ENCODE measurements at regions not wholly inside any gene's neighbourhood (a gene's known extent, or its start where the extent isn't known, plus 50 kb on each side); places are given as distances from the start of the nearest gene placed in this dataset.

DNA sequence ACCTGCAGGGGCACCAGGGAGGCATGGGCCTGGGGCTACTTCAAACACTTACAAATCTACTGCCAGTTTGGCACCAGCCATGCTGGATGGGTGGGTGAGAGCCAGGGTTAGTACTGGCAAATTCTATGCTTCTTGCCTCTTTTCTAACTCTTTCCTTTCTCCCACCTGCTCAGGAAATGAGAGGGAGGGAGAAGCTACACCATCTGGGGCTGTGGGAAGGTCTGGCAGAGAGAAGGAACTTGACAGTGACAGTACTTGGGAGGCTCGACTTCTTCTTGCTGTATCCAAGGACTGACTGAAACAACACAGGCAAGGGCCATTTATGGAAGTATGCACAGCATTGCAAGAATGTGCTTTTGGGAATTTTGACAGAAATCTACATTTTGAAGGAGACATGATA, 149.6 kb upstream of the DYRK2 start:
- H3K4me3 ChIP-seq (ENCODE audit: low read depth, low read length), result no peak overlapping the region
- no peak overlapping the region for H3K9ac ChIP-seq (ENCODE audit: low read length)
- H3K9me3 ChIP-seq (ENCODE audit: control insufficient read depth, insufficient read depth, low read depth, low read length), result 0 out of 2 replicates have a peak, but pooled peaks cover 2% of the 10 kb centered on the region
- H3K36me3 ChIP-seq (ENCODE audit: control insufficient read depth, insufficient read depth, low read length), result no peaks in the 10 kb centered on the region
- H3K4me1 ChIP-seq (ENCODE audit: control insufficient read depth, insufficient read depth, low read length), result no peaks in the 10 kb centered on the region
- H3K27ac ChIP-seq (ENCODE audit: low read depth, low read length), result no peak overlapping the region
- no peaks in the 10 kb centered on the region for H3K27me3 ChIP-seq (ENCODE audit: control insufficient read depth, insufficient read depth, low read length)

DNA sequence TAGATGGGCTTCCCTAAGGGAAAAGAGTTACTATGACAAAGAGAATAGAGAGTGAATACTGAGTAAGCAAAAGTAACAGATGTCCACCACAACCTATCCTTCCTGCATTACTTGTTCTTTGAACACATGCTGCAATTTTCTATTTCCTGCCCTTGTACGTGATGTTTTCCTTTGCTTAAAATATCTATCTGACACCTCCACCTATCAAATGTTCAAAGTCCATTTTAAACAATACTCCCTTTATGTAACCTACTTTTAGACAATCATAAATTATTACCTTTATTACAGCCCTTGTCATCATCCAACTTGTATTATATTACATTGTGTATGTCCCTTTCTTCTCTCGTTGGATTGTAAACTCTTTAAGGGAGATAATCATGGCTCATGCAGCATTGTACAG, 147.2 kb upstream of the DYRK2 start:
- Histone ChIP-seq H3K4me1 (ENCODE audit: control insufficient read depth, insufficient read depth, low read length) (peaks cover 1% of the 10 kb centered on the region), H3K9ac (ENCODE audit: low read length) (no peak overlapping the region), H3K9me3 (ENCODE audit: control insufficient read depth, insufficient read depth, low read depth, low read length) (no peaks in the 10 kb centered on the region), H3K4me3 (ENCODE audit: low read depth, low read length) (no peak overlapping the region), H3K27ac (ENCODE audit: low read depth, low read length) (no peak overlapping the region), H3K27me3 (ENCODE audit: control insufficient read depth, insufficient read depth, low read length) (no peaks in the 10 kb centered on the region), H3K36me3 (ENCODE audit: control insufficient read depth, insufficient read depth, low read length) (no peaks in the 10 kb centered on the region)

DNA sequence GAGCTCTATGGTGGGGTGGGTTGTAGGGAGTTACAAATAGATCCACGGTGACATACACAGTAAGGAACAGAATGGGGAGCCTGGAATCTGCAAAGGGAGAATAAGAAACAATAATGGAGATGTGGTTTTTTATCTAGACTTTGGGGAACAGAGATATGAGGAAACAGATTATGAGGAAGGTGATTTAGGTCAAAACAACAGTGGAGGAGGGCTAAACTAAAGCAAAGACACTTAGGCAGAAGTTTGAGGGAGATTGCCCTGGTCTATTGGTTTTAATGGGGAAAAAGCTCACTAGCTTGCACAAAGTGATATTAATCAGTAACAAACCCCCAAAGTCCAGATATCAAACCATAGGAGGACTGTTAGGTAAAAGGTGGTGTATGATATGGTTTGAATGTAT, 144.5 kb upstream of the DYRK2 start:
- no peaks in the 10 kb centered on the region for H3K9me3 ChIP-seq (ENCODE audit: control insufficient read depth, insufficient read depth, low read depth, low read length)
- H3K27ac ChIP-seq (ENCODE audit: low read depth, low read length), result no peak overlapping the region
- no peak overlapping the region for H3K9ac ChIP-seq (ENCODE audit: low read length)
- H3K36me3 ChIP-seq (ENCODE audit: control insufficient read depth, insufficient read depth, low read length), result no peaks in the 10 kb centered on the region
- H3K4me3 ChIP-seq (ENCODE audit: low read depth, low read length), result no peak overlapping the region
- no peaks in the 10 kb centered on the region for H3K27me3 ChIP-seq (ENCODE audit: control insufficient read depth, insufficient read depth, low read length)
- peaks cover 12% of the 10 kb centered on the region for H3K4me1 ChIP-seq (ENCODE audit: control insufficient read depth, insufficient read depth, low read length)

DNA sequence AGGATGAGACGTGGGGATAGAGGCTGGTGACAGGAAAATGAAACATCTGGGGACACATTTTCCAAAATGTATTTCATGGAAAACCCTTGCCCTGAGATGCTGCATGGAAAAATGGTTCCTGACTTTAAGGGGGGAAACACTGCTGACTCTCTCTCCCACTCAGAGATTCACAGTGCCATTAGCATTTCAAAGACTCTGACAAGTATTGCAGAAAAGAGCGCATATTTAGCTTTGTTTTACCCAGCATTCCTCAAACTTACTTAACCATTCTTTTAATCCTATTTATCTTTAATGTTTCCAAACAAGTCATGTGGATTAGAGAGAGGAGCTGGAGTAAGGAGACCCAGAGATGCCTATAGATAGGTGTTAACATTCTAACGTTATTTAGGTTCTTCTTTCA, 141.8 kb upstream of the DYRK2 start:
- Histone ChIP-seq H3K9ac (ENCODE audit: low read length) (no peak overlapping the region), H3K9me3 (ENCODE audit: control insufficient read depth, insufficient read depth, low read depth, low read length) (no peaks in the 10 kb centered on the region), H3K27me3 (ENCODE audit: control insufficient read depth, insufficient read depth, low read length) (no peaks in the 10 kb centered on the region), H3K36me3 (ENCODE audit: control insufficient read depth, insufficient read depth, low read length) (no peaks in the 10 kb centered on the region), H3K4me1 (ENCODE audit: control insufficient read depth, insufficient read depth, low read length) (peaks cover 12% of the 10 kb centered on the region), H3K27ac (ENCODE audit: low read depth, low read length) (no peak overlapping the region; the same call in 1 of the 2 replicates), H3K4me3 (ENCODE audit: low read depth, low read length) (no peak overlapping the region)

DNA sequence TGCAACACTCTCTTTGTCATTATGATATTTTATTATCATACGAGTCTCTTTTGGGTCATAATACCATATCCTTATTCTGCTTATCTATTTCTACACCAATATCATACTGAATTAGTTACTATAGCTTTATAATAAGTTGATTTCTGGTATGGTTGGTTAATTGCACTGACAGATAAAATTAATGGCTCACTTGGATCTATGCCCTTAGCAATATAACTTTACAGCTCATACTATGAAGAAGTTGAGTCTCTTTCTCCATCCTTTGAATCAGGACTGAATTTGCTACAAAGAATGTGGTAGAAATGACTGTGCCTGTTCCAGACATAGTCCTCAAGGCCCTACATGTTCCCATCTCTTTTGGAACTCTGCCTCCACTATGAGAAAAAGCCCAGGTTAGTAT, 139.7 kb upstream of the DYRK2 start:
- no peaks in the 10 kb centered on the region for H3K9me3 ChIP-seq (ENCODE audit: control insufficient read depth, insufficient read depth, low read depth, low read length)
- H3K4me1 ChIP-seq (ENCODE audit: control insufficient read depth, insufficient read depth, low read length), result peaks cover 12% of the 10 kb centered on the region
- no peaks in the 10 kb centered on the region for H3K27me3 ChIP-seq (ENCODE audit: control insufficient read depth, insufficient read depth, low read length)
- no peak overlapping the region for H3K4me3 ChIP-seq (ENCODE audit: low read depth, low read length)
- no peak overlapping the region for H3K9ac ChIP-seq (ENCODE audit: low read length)
- no peaks in the 10 kb centered on the region for H3K36me3 ChIP-seq (ENCODE audit: control insufficient read depth, insufficient read depth, low read length)
- no peak overlapping the region for H3K27ac ChIP-seq (ENCODE audit: low read depth, low read length)

DNA sequence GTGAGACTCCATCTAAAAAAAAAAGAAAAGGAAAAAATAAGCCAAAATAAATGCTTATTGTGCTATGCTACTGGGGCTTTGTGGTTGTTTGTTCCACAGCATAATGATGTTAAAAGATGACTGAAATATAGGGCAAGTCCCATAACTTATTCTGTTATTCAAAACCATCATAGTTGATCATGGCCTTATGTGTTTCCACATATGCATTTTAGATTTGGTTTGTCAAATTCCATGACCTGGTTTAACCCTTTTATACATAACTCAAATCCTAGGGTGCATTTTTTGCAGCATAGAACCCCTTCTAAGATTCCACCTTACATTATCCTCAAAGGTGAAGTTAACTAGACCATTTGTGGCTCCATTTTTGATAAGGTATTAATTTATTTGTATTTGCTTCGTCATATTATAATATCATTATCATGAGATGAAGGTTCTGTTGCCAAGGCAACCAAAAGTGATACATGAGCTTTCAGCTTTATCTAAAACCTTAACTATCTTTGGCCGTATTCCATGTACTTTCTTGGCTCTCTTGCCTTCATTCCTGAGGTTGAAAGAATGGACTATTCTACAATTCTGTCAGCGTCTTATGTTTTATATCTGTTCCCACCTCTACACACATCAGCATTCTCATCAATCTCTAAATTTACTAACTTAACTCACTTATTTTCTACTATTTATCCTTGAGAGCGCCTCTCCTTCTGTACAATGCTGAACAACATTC, 138.7 kb upstream of the DYRK2 start:
- Histone ChIP-seq H3K4me1 (ENCODE audit: control insufficient read depth, insufficient read depth, low read length) (peaks cover 12% of the 10 kb centered on the region), H3K27ac (ENCODE audit: low read depth, low read length) (no peak overlapping the region), H3K9ac (ENCODE audit: low read length) (no peak overlapping the region), H3K9me3 (ENCODE audit: control insufficient read depth, insufficient read depth, low read depth, low read length) (no peaks in the 10 kb centered on the region), H3K27me3 (ENCODE audit: control insufficient read depth, insufficient read depth, low read length) (no peaks in the 10 kb centered on the region), H3K36me3 (ENCODE audit: control insufficient read depth, insufficient read depth, low read length) (no peaks in the 10 kb centered on the region), H3K4me3 (ENCODE audit: low read depth, low read length) (no peak overlapping the region)

DNA sequence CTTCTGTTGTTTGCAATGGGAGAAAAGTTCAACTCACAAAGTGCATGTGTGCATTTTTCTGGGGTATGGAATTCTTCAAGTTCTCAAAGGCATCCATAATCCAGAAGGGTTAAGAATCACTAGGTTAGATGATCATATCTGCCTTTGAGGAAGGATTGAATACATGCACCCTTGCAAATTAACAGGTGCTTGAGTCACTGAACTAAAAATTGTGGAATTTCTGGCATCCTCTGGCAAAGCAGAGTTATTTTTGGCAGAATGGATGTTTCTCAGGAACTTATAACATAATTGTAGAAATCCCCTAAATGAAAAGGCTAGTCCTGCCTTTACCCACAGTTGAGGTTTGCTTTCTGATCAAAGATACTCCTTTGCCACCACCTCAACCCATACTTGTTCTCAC, 136.5 kb upstream of the DYRK2 start:
- no peaks in the 10 kb centered on the region for H3K9me3 ChIP-seq (ENCODE audit: control insufficient read depth, insufficient read depth, low read depth, low read length)
- no peaks in the 10 kb centered on the region for H3K36me3 ChIP-seq (ENCODE audit: control insufficient read depth, insufficient read depth, low read length)
- no peaks in the 10 kb centered on the region for H3K27me3 ChIP-seq (ENCODE audit: control insufficient read depth, insufficient read depth, low read length)
- peaks cover 4% of the 10 kb centered on the region for H3K4me1 ChIP-seq (ENCODE audit: control insufficient read depth, insufficient read depth, low read length)
- H3K27ac ChIP-seq (ENCODE audit: low read depth, low read length), result no peak overlapping the region
- no peak overlapping the region for H3K4me3 ChIP-seq (ENCODE audit: low read depth, low read length)
- H3K9ac ChIP-seq (ENCODE audit: low read length), result no peak overlapping the region

DNA sequence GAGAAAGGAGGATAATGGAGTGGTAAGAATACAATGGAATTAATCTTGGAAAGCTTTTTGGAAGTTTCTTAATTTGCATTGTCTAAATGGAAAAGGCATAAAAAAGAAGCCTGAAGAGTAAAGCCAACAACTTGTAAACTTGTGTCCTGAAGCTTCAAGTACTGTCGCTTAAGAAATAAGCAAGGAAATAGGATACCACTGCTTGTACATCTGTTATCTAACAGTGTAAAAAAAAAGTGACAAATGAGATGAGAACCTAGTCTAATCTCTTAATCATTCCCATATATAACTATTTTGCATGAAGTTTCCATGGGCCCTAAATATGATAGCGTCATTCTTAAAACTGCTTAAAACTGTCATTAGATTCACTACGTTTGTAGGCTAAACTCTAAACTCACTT, 134.0 kb upstream of the DYRK2 start:
- no peak overlapping the region for H3K9ac ChIP-seq (ENCODE audit: low read length)
- no peak overlapping the region for H3K4me3 ChIP-seq (ENCODE audit: low read depth, low read length)
- H3K4me1 ChIP-seq (ENCODE audit: control insufficient read depth, insufficient read depth, low read length), result 0 out of 2 replicates have a peak, but pooled peaks cover under 1% of the 10 kb centered on the region
- no peaks in the 10 kb centered on the region for H3K9me3 ChIP-seq (ENCODE audit: control insufficient read depth, insufficient read depth, low read depth, low read length)
- H3K27me3 ChIP-seq (ENCODE audit: control insufficient read depth, insufficient read depth, low read length), result no peaks in the 10 kb centered on the region
- no peak overlapping the region for H3K27ac ChIP-seq (ENCODE audit: low read depth, low read length)
- no peaks in the 10 kb centered on the region for H3K36me3 ChIP-seq (ENCODE audit: control insufficient read depth, insufficient read depth, low read length)

DNA sequence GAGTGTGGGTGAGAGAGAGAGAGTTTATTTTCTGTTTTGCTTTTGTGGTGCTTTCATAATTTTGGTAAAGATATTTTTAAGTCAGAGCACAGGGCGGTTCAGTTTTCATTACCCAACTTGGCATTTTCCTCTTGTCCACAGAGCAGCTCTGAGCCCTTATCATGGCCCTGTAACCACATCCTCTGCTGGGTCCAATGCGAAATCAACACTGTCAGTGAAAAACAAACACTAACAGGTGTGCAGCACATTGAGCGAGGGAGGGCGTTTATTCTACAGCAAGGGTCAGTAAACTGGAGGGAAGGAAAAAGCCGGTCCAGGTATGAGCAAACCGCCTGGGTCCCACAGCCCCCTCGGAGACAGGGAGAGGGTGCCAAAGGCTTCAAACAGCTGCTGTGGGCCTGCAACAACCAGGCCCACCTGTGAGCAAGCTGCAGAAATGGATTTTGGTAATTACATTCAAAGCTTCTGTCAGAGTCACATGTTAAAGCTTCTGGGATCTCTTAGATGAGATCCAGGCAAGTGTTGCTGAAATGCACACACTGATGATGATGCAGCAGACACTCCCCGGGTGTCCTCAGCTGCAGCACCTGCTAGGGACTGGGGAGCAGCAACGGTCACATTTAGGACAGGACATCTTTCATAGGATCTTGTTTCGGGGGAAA, 132.7 kb upstream of the DYRK2 start:
- H3K27ac ChIP-seq (ENCODE audit: low read depth, low read length), result no peak overlapping the region
- no peak overlapping the region for H3K4me3 ChIP-seq (ENCODE audit: low read depth, low read length)

DNA sequence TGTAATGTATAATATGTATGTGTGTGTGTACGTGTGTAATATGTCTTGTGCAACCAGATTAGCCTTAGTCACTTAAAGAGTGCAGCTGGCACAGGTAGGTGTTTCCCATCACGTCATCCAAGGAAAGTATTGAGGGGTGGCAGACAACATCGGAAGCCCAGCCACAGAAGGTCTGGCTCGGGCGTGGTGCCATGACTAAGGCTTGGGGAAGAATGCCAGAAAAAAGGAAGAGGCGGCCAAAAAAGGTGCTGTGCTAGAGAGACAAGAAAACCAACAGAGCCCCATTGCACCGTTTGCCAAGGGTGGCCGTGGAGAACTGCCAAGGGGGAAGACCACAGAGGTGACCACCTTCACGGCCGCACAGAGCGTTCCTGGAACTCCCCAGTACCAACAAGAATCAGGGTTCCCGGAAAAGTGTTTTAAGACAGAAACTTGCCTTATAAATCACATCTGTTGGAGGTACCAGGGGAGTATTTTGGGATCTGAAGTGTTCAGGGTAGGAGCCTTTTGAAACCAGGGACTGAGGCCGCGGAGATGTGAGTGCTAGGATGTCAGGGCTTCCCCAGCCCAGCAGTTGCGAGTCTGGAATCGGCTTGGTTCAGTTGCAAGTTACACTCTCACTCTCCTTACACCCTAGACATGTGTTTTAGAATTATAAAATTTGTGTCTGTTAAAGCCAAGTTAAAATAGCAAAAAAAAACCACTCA, 131.2 kb upstream of the DYRK2 start:
- Histone ChIP-seq H3K4me3 (ENCODE audit: low read depth, low read length) (no peak overlapping the region), H3K36me3 (ENCODE audit: control insufficient read depth, insufficient read depth, low read length) (no peaks in the 10 kb centered on the region)

More for the DNA sequence above, 132.7 kb upstream of the DYRK2 start:
- Histone ChIP-seq H3K4me1 (ENCODE audit: control insufficient read depth, insufficient read depth, low read length) (peaks cover 12% of the 10 kb centered on the region), H3K9me3 (ENCODE audit: control insufficient read depth, insufficient read depth, low read depth, low read length) (no peaks in the 10 kb centered on the region), H3K9ac (ENCODE audit: low read length) (no peak overlapping the region), H3K27me3 (ENCODE audit: control insufficient read depth, insufficient read depth, low read length) (no peaks in the 10 kb centered on the region), H3K36me3 (ENCODE audit: control insufficient read depth, insufficient read depth, low read length) (no peaks in the 10 kb centered on the region)

More for the DNA sequence above, 131.2 kb upstream of the DYRK2 start:
- no peak overlapping the region for H3K9ac ChIP-seq (ENCODE audit: low read length)
- H3K27ac ChIP-seq (ENCODE audit: low read depth, low read length), result no peak overlapping the region
- no peaks in the 10 kb centered on the region for H3K27me3 ChIP-seq (ENCODE audit: control insufficient read depth, insufficient read depth, low read length)
- H3K9me3 ChIP-seq (ENCODE audit: control insufficient read depth, insufficient read depth, low read depth, low read length), result no peaks in the 10 kb centered on the region
- H3K4me1 ChIP-seq (ENCODE audit: control insufficient read depth, insufficient read depth, low read length), result peaks cover 17% of the 10 kb centered on the region

All from HUES6 (cell line).